ENCODE measurements at regions not wholly inside any gene's neighbourhood (a gene's known extent, or its start where the extent isn't known, plus 50 kb on each side); places are given as distances from the start of the nearest gene placed in this dataset.

- Mint-ChIP-seq H3K9me3 (ENCODE audit: low read depth) (no peaks in the 10 kb centered on the region), H3K4me3 (no peak overlapping the region), H3K4me1 (ENCODE audit: low read depth) (peaks cover 2% of the 10 kb centered on the region), H3K36me3 (no peaks in the 10 kb centered on the region), H3K27me3 (no peaks in the 10 kb centered on the region), H3K27ac (no peak overlapping the region)
Observed at GRCh38 chr11:76280151-76280881, 74.0 kb upstream of the WNT11 start.

- H3K4me3 Mint-ChIP-seq, result no peak overlapping the region
- no peaks in the 10 kb centered on the region for H3K9me3 Mint-ChIP-seq (ENCODE audit: low read depth)
- no peak overlapping the region for H3K27ac Mint-ChIP-seq
- H3K4me1 Mint-ChIP-seq (ENCODE audit: low read depth), result peaks cover 2% of the 10 kb centered on the region
- no peaks in the 10 kb centered on the region for H3K36me3 Mint-ChIP-seq
- no peaks in the 10 kb centered on the region for H3K27me3 Mint-ChIP-seq
Observed at GRCh38 chr11:76279646-76280045, 73.3 kb upstream of the WNT11 start.

- Mint-ChIP-seq H3K36me3 (no peaks in the 10 kb centered on the region), H3K4me1 (ENCODE audit: low read depth) (peaks cover 2% of the 10 kb centered on the region), H3K9me3 (ENCODE audit: low read depth) (no peaks in the 10 kb centered on the region), H3K27ac (no peak overlapping the region), H3K4me3 (no peak overlapping the region), H3K27me3 (no peaks in the 10 kb centered on the region)
Observed at GRCh38 chr11:76279038-76279437, 72.7 kb upstream of the WNT11 start.

GRCh38 chr11:76278526-76278925 is 72.2 kb upstream of the WNT11 start:
- Mint-ChIP-seq H3K9me3 (ENCODE audit: low read depth) (no peaks in the 10 kb centered on the region), H3K4me1 (ENCODE audit: low read depth) (peaks cover 2% of the 10 kb centered on the region)

GRCh38 chr11:76277298-76278175 is 71.2 kb upstream of the WNT11 start:
- Mint-ChIP-seq H3K4me1 (ENCODE audit: low read depth) (peaks cover 2% of the 10 kb centered on the region), H3K27ac (no peak overlapping the region), H3K9me3 (ENCODE audit: low read depth) (no peaks in the 10 kb centered on the region), H3K27me3 (no peaks in the 10 kb centered on the region), H3K36me3 (no peaks in the 10 kb centered on the region), H3K4me3 (no peak overlapping the region)

More at GRCh38 chr11:76278526-76278925, 72.2 kb upstream of the WNT11 start:
- Mint-ChIP-seq H3K27ac (no peak overlapping the region), H3K4me3 (no peak overlapping the region), H3K27me3 (no peaks in the 10 kb centered on the region), H3K36me3 (no peaks in the 10 kb centered on the region)

- no peaks in the 10 kb centered on the region for H3K27me3 Mint-ChIP-seq
- H3K4me1 Mint-ChIP-seq (ENCODE audit: low read depth), result no peaks in the 10 kb centered on the region
- no peaks in the 10 kb centered on the region for H3K36me3 Mint-ChIP-seq
- H3K4me3 Mint-ChIP-seq, result no peak overlapping the region
- H3K27ac Mint-ChIP-seq, result no peak overlapping the region
- H3K9me3 Mint-ChIP-seq (ENCODE audit: low read depth), result no peaks in the 10 kb centered on the region
Observed at GRCh38 chr11:76276781-76277155, 70.5 kb upstream of the WNT11 start.

GRCh38 chr11:76276046-76276780 is 69.9 kb upstream of the WNT11 start:
- Mint-ChIP-seq H3K27ac (no peak overlapping the region), H3K27me3 (no peaks in the 10 kb centered on the region), H3K4me3 (no peak overlapping the region), H3K9me3 (ENCODE audit: low read depth) (no peaks in the 10 kb centered on the region), H3K4me1 (ENCODE audit: low read depth) (no peaks in the 10 kb centered on the region), H3K36me3 (no peaks in the 10 kb centered on the region)

GRCh38 chr11:76275446-76275845 is 69.1 kb upstream of the WNT11 start:
- no peaks in the 10 kb centered on the region for H3K9me3 Mint-ChIP-seq (ENCODE audit: low read depth)
- H3K4me1 Mint-ChIP-seq (ENCODE audit: low read depth), result no peaks in the 10 kb centered on the region
- no peaks in the 10 kb centered on the region for H3K27me3 Mint-ChIP-seq
- no peak overlapping the region for H3K4me3 Mint-ChIP-seq
- H3K27ac Mint-ChIP-seq, result no peak overlapping the region
- no peaks in the 10 kb centered on the region for H3K36me3 Mint-ChIP-seq

- no peaks in the 10 kb centered on the region for H3K27me3 Mint-ChIP-seq
- no peaks in the 10 kb centered on the region for H3K4me1 Mint-ChIP-seq (ENCODE audit: low read depth)
- no peaks in the 10 kb centered on the region for H3K9me3 Mint-ChIP-seq (ENCODE audit: low read depth)
- no peaks in the 10 kb centered on the region for H3K36me3 Mint-ChIP-seq
- H3K27ac Mint-ChIP-seq, result no peak overlapping the region
- no peak overlapping the region for H3K4me3 Mint-ChIP-seq
Observed at GRCh38 chr11:76271068-76271467, 64.8 kb upstream of the WNT11 start.

- Mint-ChIP-seq H3K27me3 (no peaks in the 10 kb centered on the region), H3K9me3 (ENCODE audit: low read depth) (no peaks in the 10 kb centered on the region), H3K27ac (no peak overlapping the region), H3K4me3 (no peak overlapping the region), H3K36me3 (no peaks in the 10 kb centered on the region), H3K4me1 (ENCODE audit: low read depth) (no peaks in the 10 kb centered on the region)
Observed at GRCh38 chr11:76270389-76270788, 64.1 kb upstream of the WNT11 start.

- H3K4me1 Mint-ChIP-seq (ENCODE audit: low read depth), result no peaks in the 10 kb centered on the region
- no peaks in the 10 kb centered on the region for H3K36me3 Mint-ChIP-seq
- no peak overlapping the region for H3K27ac Mint-ChIP-seq
- H3K27me3 Mint-ChIP-seq, result no peaks in the 10 kb centered on the region
- H3K4me3 Mint-ChIP-seq, result no peak overlapping the region
- no peaks in the 10 kb centered on the region for H3K9me3 Mint-ChIP-seq (ENCODE audit: low read depth)
Observed at GRCh38 chr11:76269661-76270261, 63.5 kb upstream of the WNT11 start.

GRCh38 chr11:76269247-76269646 is 62.9 kb upstream of the WNT11 start:
- no peaks in the 10 kb centered on the region for H3K4me1 Mint-ChIP-seq (ENCODE audit: low read depth)
- H3K27ac Mint-ChIP-seq, result no peak overlapping the region
- H3K36me3 Mint-ChIP-seq, result no peaks in the 10 kb centered on the region
- no peaks in the 10 kb centered on the region for H3K27me3 Mint-ChIP-seq
- H3K4me3 Mint-ChIP-seq, result no peak overlapping the region
- no peaks in the 10 kb centered on the region for H3K9me3 Mint-ChIP-seq (ENCODE audit: low read depth)

- Mint-ChIP-seq H3K4me3 (no peak overlapping the region), H3K27ac (no peak overlapping the region), H3K9me3 (ENCODE audit: low read depth) (no peaks in the 10 kb centered on the region), H3K36me3 (no peaks in the 10 kb centered on the region), H3K4me1 (ENCODE audit: low read depth) (no peaks in the 10 kb centered on the region), H3K27me3 (no peaks in the 10 kb centered on the region)
Observed at GRCh38 chr11:76268498-76268897, 62.2 kb upstream of the WNT11 start.

- Mint-ChIP-seq H3K4me3 (no peak overlapping the region), H3K27me3 (no peaks in the 10 kb centered on the region), H3K9me3 (ENCODE audit: low read depth) (no peaks in the 10 kb centered on the region), H3K4me1 (ENCODE audit: low read depth) (no peaks in the 10 kb centered on the region), H3K36me3 (no peaks in the 10 kb centered on the region), H3K27ac (no peak overlapping the region)
Observed at GRCh38 chr11:76267556-76267955, 61.3 kb upstream of the WNT11 start.
